Gastroesophageal sphincter (tissue), 4 donors: ENCODE measurements at regions not wholly inside any gene's neighbourhood (a gene's known extent, or its start where the extent isn't known, plus 50 kb on each side); places are given as distances from the start of the nearest gene placed in this dataset.

Experiments
- ATAC-seq: fragments of 150-250 bp; one replicate; pipeline ENCODE4 v1.9.1; 2016; ENCODE audit warnings: mild to moderate bottlenecking, moderate library complexity
- H3K27ac ChIP-seq, 4 donors: fragments of 200-600 bp; sonication (generic) in 3 of 4; 1 replicate in 3 of 4; 2 replicates in 1 of 4; pipeline ENCODE4 v1.5.1; 2016 to 2019
- H3K27me3 ChIP-seq: fragments of 200-600 bp; sonication (generic); one replicate; pipeline ENCODE4 v1.5.1; 2019
- H3K36me3 ChIP-seq, 2 donors: fragments of 200-600 bp; sonication (generic); one replicate each; pipeline ENCODE4 v1.5.1; 2019; ENCODE audit warnings: control low read depth in 1 of 2
- H3K4me1 ChIP-seq, 3 donors: fragments of 200-600 bp; sonication (generic); 1 replicate in 2 of 3; 2 replicates in 1 of 3; pipeline ENCODE4 v1.5.1; 2016 to 2019; ENCODE audit warnings: control low read depth in 2 of 3
- H3K4me3 ChIP-seq, 2 donors: fragments of 200-600 bp; sonication (generic); one replicate each; pipeline ENCODE4 v1.5.1; 2019; ENCODE audit warnings: mild to moderate bottlenecking in 1 of 2, moderate library complexity in 1 of 2
- H3K9me3 ChIP-seq, 3 donors: fragments of 200-600 bp; sonication (generic); one replicate each; pipeline ENCODE4 v1.5.1; 2017 to 2019; ENCODE audit warnings: control low read depth in 2 of 3
- CTCF ChIP-seq, 4 experiments: fragments of 200-600 bp in 2 of 4; fragments of 450-650 bp in 2 of 4; sonication (generic) in 1 of 4; IDR thresholded peaks; one replicate each; pipeline ENCODE4 v1.5.1; 2017 to 2019; ENCODE audit warnings: antibody characterized with exemption in 4 of 4, mild to moderate bottlenecking in 2 of 4, moderate library complexity in 2 of 4
- EP300 ChIP-seq: sonication (generic); formaldehyde crosslinking; IDR thresholded peaks from one replicate; pipeline ENCODE4 v1.6.1; 2017; ENCODE audit warnings: antibody characterized with exemption, mild to moderate bottlenecking
- POLR2A ChIP-seq, 2 donors: fragments of 450-650 bp; IDR thresholded peaks; one replicate each; pipeline ENCODE4 v1.6.1; 2017; ENCODE audit warnings: antibody characterized with exemption in 2 of 2, mild to moderate bottlenecking in 2 of 2, moderate library complexity in 1 of 2
- POLR2AphosphoS5 ChIP-seq: sonication (generic); formaldehyde crosslinking; IDR thresholded peaks from one replicate; pipeline ENCODE4 v1.6.1; 2017; ENCODE audit warnings: antibody characterized with exemption
- WGBS, 2 donors: methylation state at CpG; one replicate each; pipeline ENCODE4 v1.1.5; 2018; ENCODE audit warnings: low coverage in 1 of 2; 5-methylcytosine and 5-hydroxymethylcytosine counted together

- Histone ChIP-seq H3K27ac (no peak overlapping the region), H3K9me3 (no peaks in the 10 kb centered on the region), H3K4me3 (no peak overlapping the region), H3K27me3 (peaks cover 49% of the 10 kb centered on the region), H3K4me1 (peaks cover 0 to 6% (median 0%) of the 10 kb centered on the region in 3 donors), H3K36me3 (no peaks in the 10 kb centered on the region)
- no peak for ATAC-seq
- no peak for TF ChIP-seq CTCF (IDR thresholded peaks at IDR 0.05)
- no peak for TF ChIP-seq POLR2A (IDR thresholded peaks at IDR 0.05)
- no peak for TF ChIP-seq EP300
- no peak for TF ChIP-seq POLR2AphosphoS5
- 86 to 93% methylated on average over 3 to 4 of the region's 14 CpGs for WGBS, 2 donors
Measured at GRCh38 chr18:79621501-79621900, 58.1 kb upstream of the CTDP1 start.

- 87 to 100% methylated on average over 1 to 4 of the region's 4 CpGs for WGBS, 2 donors
- H3K27ac ChIP-seq: no peak overlapping the region
- peaks cover 49% of the 10 kb centered on the region for H3K27me3 ChIP-seq
- peaks cover 0 to under 1% (median 0%) of the 10 kb centered on the region in 3 donors for H3K4me1 ChIP-seq
- TF ChIP-seq POLR2A (IDR thresholded peaks at IDR 0.05): no peak
- no peak for TF ChIP-seq CTCF (IDR thresholded peaks at IDR 0.05)
- TF ChIP-seq POLR2AphosphoS5: no peak
- TF ChIP-seq EP300: no peak
- no peaks in the 10 kb centered on the region for H3K9me3 ChIP-seq
- no peak for ATAC-seq
- H3K36me3 ChIP-seq: no peaks in the 10 kb centered on the region
- H3K4me3 ChIP-seq: no peak overlapping the region
Measured at GRCh38 chr18:79622004-79622403, 57.6 kb upstream of the CTDP1 start.

GRCh38 chr18:79624356-79625170, 55.0 kb upstream of the CTDP1 start:
- Histone ChIP-seq H3K9me3 (no peaks in the 10 kb centered on the region), H3K36me3 (no peaks in the 10 kb centered on the region), H3K27ac (no peak overlapping the region), H3K4me1 (no peaks in the 10 kb centered on the region), H3K27me3 (peaks cover 69% of the 10 kb centered on the region), H3K4me3 (no peak overlapping the region)
- WGBS, 2 donors: 90 to 94% methylated on average over 3 to 8 of the region's 8 CpGs
- no peak for ATAC-seq
- TF ChIP-seq POLR2A (IDR thresholded peaks at IDR 0.05): no peak
- no peak for TF ChIP-seq EP300
- no peak for TF ChIP-seq CTCF (IDR thresholded peaks at IDR 0.05)
- no peak for TF ChIP-seq POLR2AphosphoS5

- Histone ChIP-seq H3K36me3 (no peaks in the 10 kb centered on the region), H3K9me3 (no peaks in the 10 kb centered on the region), H3K4me3 (no peak overlapping the region), H3K4me1 (no peaks in the 10 kb centered on the region), H3K27me3 (peaks cover 69% of the 10 kb centered on the region), H3K27ac (no peak overlapping the region)
- 36 to 69% methylated on average over 6 to 17 of the region's 17 CpGs for WGBS, 2 donors
- TF ChIP-seq EP300 (no peak), POLR2A (IDR thresholded peaks at IDR 0.05) (no peak), POLR2AphosphoS5 (no peak), CTCF (IDR thresholded peaks at IDR 0.05) (no peak)
- no peak for ATAC-seq
Measured at GRCh38 chr18:79625195-79625923, 54.2 kb upstream of the CTDP1 start.
